SH-SY5Y (cell line): ENCODE measurements at regions not wholly inside any gene's neighbourhood (a gene's known extent, or its start where the extent isn't known, plus 50 kb on each side); places are given as distances from the start of the nearest gene placed in this dataset.

Experiments used
- GATA2 ChIP-seq: IDR thresholded peaks from 2 replicates; pipeline ENCODE4 v1.6.1; 2011; ENCODE audit warnings: mild to moderate bottlenecking, low read depth, low read length
- GATA3 ChIP-seq: IDR thresholded peaks from 2 replicates; pipeline ENCODE4 v1.6.1; 2011; ENCODE audit warnings: low read depth, mild to moderate bottlenecking, low read length, moderate library complexity

DNA sequence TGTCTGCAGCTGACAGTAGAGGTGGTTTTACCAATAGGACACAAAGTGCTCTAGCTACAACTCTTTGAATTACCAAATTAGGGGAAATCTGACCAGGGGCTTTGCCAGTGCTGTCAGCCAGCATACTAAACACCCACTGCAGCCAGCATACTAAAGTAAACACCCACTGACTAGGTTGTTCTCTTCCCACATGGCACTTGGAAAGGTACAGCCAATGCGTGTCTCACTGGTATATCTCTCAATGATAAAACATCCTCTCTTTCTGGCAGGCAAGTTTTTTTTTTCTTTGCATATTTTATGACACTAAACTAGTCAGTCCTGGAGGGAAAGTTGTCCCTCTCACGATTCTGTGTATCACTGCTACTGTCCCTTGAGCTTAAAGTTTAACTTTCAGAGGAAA lies 216.1 kb downstream of the TLE1 start:
- TF ChIP-seq GATA2 (no peak), GATA3 (no peak)
